ENCODE measurements at regions not wholly inside any gene's neighbourhood (a gene's known extent, or its start where the extent isn't known, plus 50 kb on each side); places are given as distances from the start of the nearest gene placed in this dataset.
"Not testable (repeated sequence)": the region's sequence is repeated elsewhere in the genome, so short reads cannot be mapped to it uniquely, and the experiment has no call there.

GRCh38 chr4:173635395-173635794, 105.4 kb upstream of the HAND2 start:
- Histone ChIP-seq H3K4me1 (ENCODE audit: insufficient read depth) (no peaks in the 10 kb centered on the region), H4K20me1 (ENCODE audit: insufficient read depth) (no peaks in the 10 kb centered on the region), H3K36me3 (ENCODE audit: low read depth) (no peaks in the 10 kb centered on the region), H3K4me3 (no peak overlapping the region), H3K9me2 (ENCODE audit: insufficient read depth) (no peaks in the 10 kb centered on the region), H3F3A (ENCODE audit: insufficient read depth) (no peaks in the 10 kb centered on the region), H3K4me2 (ENCODE audit: unreplicated experiment) (no peak overlapping the region), H3K9ac (no peak overlapping the region), H3K27me3 (replicated peaks; ENCODE audit: insufficient read depth) (no peaks in the 10 kb centered on the region), H3K9me3 (ENCODE audit: low read depth) (no peaks in the 10 kb centered on the region), H3K27ac (no peak overlapping the region), H3K79me2 (ENCODE audit: insufficient read depth) (no peaks in the 10 kb centered on the region), H2AFZ (no peak overlapping the region)
- TF ChIP-seq EZH2phosphoT487 (IDR thresholded peaks at IDR 0.05; ENCODE audit: insufficient read depth, low read depth) (no peak), EZH2 (IDR thresholded peaks at IDR 0.05; ENCODE audit: insufficient read depth, poor library complexity, severe bottlenecking) (no peak)
- no peak for DNase-seq
- in situ Hi-C loops (cut with MboI) = no loop called here

- H3K79me2 ChIP-seq (ENCODE audit: insufficient read depth) = no peaks in the 10 kb centered on the region
- 48 to 56% methylated on average over 1 of the region's 1 CpG for WGBS, 2 experiments (ENCODE audit: low coverage in 1 of 2, low lambda C conversion rate in 2 of 2, missing lambda C conversion rate in 2 of 2)
- H3K36me3 ChIP-seq (ENCODE audit: low read depth) = no peaks in the 10 kb centered on the region
- in situ Hi-C loops (cut with MboI) = no loop called here
- no peak for TF ChIP-seq EZH2phosphoT487 (IDR thresholded peaks at IDR 0.05; ENCODE audit: insufficient read depth, low read depth)
- TF ChIP-seq EZH2 (IDR thresholded peaks at IDR 0.05; ENCODE audit: insufficient read depth, poor library complexity, severe bottlenecking) = no peak
- H3K9me3 ChIP-seq (ENCODE audit: low read depth) = peaks cover 10% of the 10 kb centered on the region
- H3K27me3 ChIP-seq (replicated peaks; ENCODE audit: insufficient read depth) = no peaks in the 10 kb centered on the region
- H3K4me1 ChIP-seq (ENCODE audit: insufficient read depth) = no peaks in the 10 kb centered on the region
- H4K20me1 ChIP-seq (ENCODE audit: insufficient read depth) = no peaks in the 10 kb centered on the region
- no peak overlapping the region for H3K9ac ChIP-seq
- H3K4me2 ChIP-seq (ENCODE audit: unreplicated experiment) = no peak overlapping the region
- H2AFZ ChIP-seq = no peak overlapping the region
- no peaks in the 10 kb centered on the region for H3F3A ChIP-seq (ENCODE audit: insufficient read depth)
- no peak overlapping the region for H3K4me3 ChIP-seq
- no peak overlapping the region for H3K27ac ChIP-seq
- H3K9me2 ChIP-seq (ENCODE audit: insufficient read depth) = no peaks in the 10 kb centered on the region
- no peak for DNase-seq
Observed at GRCh38 chr4:173626277-173626676, 96.2 kb upstream of the HAND2 start.

- H3K27me3 ChIP-seq (replicated peaks; ENCODE audit: insufficient read depth); H3K4me2 ChIP-seq (ENCODE audit: unreplicated experiment); H3K36me3 ChIP-seq (ENCODE audit: low read depth); H3K4me1 ChIP-seq (ENCODE audit: insufficient read depth); H3K9ac ChIP-seq; H3K27ac ChIP-seq; H3K9me3 ChIP-seq (ENCODE audit: low read depth); H2AFZ ChIP-seq; H3F3A ChIP-seq (ENCODE audit: insufficient read depth); H3K9me2 ChIP-seq (ENCODE audit: insufficient read depth); H3K79me2 ChIP-seq (ENCODE audit: insufficient read depth); DNase-seq; H3K4me3 ChIP-seq; H4K20me1 ChIP-seq (ENCODE audit: insufficient read depth); in situ Hi-C loops (cut with MboI): not testable (repeated sequence)
- WGBS, 2 experiments (ENCODE audit: low coverage in 1 of 2, low lambda C conversion rate in 2 of 2, missing lambda C conversion rate in 2 of 2) = 39 to 45% methylated on average over 5 of the region's 5 CpGs
Observed at GRCh38 chr4:173618648-173619047, 88.6 kb upstream of the HAND2 start.

- Histone ChIP-seq H3K4me2 (ENCODE audit: unreplicated experiment) (no peak overlapping the region), H4K20me1 (ENCODE audit: insufficient read depth) (no peaks in the 10 kb centered on the region), H3K36me3 (ENCODE audit: low read depth) (no peaks in the 10 kb centered on the region), H3F3A (ENCODE audit: insufficient read depth) (no peaks in the 10 kb centered on the region), H3K9ac (no peak overlapping the region), H3K27ac (no peak overlapping the region), H3K9me3 (ENCODE audit: low read depth) (no peaks in the 10 kb centered on the region), H3K79me2 (ENCODE audit: insufficient read depth) (no peaks in the 10 kb centered on the region), H2AFZ (no peak overlapping the region), H3K27me3 (replicated peaks; ENCODE audit: insufficient read depth) (no peaks in the 10 kb centered on the region), H3K4me3 (no peak overlapping the region), H3K9me2 (ENCODE audit: insufficient read depth) (no peaks in the 10 kb centered on the region), H3K4me1 (ENCODE audit: insufficient read depth) (no peaks in the 10 kb centered on the region)
- WGBS, 2 experiments (ENCODE audit: low coverage in 1 of 2, low lambda C conversion rate in 2 of 2, missing lambda C conversion rate in 2 of 2) = 59 to 61% methylated on average over 2 of the region's 2 CpGs
- in situ Hi-C loops (cut with MboI) = no loop called here
- DNase-seq = no peak
- TF ChIP-seq EZH2phosphoT487 (IDR thresholded peaks at IDR 0.05; ENCODE audit: insufficient read depth, low read depth) (no peak), EZH2 (IDR thresholded peaks at IDR 0.05; ENCODE audit: insufficient read depth, poor library complexity, severe bottlenecking) (no peak)
Observed at GRCh38 chr4:173609158-173609557, 79.1 kb upstream of the HAND2 start.

- H2AFZ ChIP-seq; H3K9me3 ChIP-seq (ENCODE audit: low read depth); H3K9me2 ChIP-seq (ENCODE audit: insufficient read depth); DNase-seq; H3K36me3 ChIP-seq (ENCODE audit: low read depth); H3F3A ChIP-seq (ENCODE audit: insufficient read depth); H3K9ac ChIP-seq; H3K4me1 ChIP-seq (ENCODE audit: insufficient read depth); H4K20me1 ChIP-seq (ENCODE audit: insufficient read depth); H3K79me2 ChIP-seq (ENCODE audit: insufficient read depth); H3K27ac ChIP-seq; in situ Hi-C loops (cut with MboI); H3K4me3 ChIP-seq; H3K4me2 ChIP-seq (ENCODE audit: unreplicated experiment); H3K27me3 ChIP-seq (replicated peaks; ENCODE audit: insufficient read depth): not testable (repeated sequence)
- WGBS, 2 experiments (ENCODE audit: low coverage in 1 of 2, low lambda C conversion rate in 2 of 2, missing lambda C conversion rate in 2 of 2) = 42 to 44% methylated on average over 14 to 15 of the region's 15 CpGs
Observed at GRCh38 chr4:173608632-173609031, 78.6 kb upstream of the HAND2 start.

All from GM23248 (cell line).